K562 (cell line): ENCODE measurements at regions not wholly inside any gene's neighbourhood (a gene's known extent, or its start where the extent isn't known, plus 50 kb on each side); places are given as distances from the start of the nearest gene placed in this dataset.
"Not testable (repeated sequence)": the region's sequence is repeated elsewhere in the genome, so short reads cannot be mapped to it uniquely, and the experiment has no call there.

ENCODE experiments used
- POLR2A ChIP-seq: fragments of 450-650 bp; conservative IDR thresholded peaks from 2 replicates; pipeline ENCODE4 v1.6.1; 2016
- SMARCA4 ChIP-seq: fragments of 450-650 bp; IDR thresholded peaks from 2 replicates; pipeline ENCODE4 v1.6.1; 2016
- THRAP3 ChIP-seq: fragments of 450-650 bp; IDR thresholded peaks from 2 replicates; pipeline ENCODE4 v1.6.1; 2016; ENCODE audit warnings: mild to moderate bottlenecking, inconsistent platforms, borderline replicate concordance

- TF ChIP-seq THRAP3, POLR2A: not testable (repeated sequence)
- TF ChIP-seq SMARCA4: peak; percentile 63; the same call in 1 of the 2 replicates
Measured at GRCh38 chr6:51052716-51053115, 234.0 kb downstream of the TFAP2B start.
